GM19468 (cell line): ENCODE measurements at regions not wholly inside any gene's neighbourhood (a gene's known extent, or its start where the extent isn't known, plus 50 kb on each side); places are given as distances from the start of the nearest gene placed in this dataset.
"Not testable (repeated sequence)": the region's sequence is repeated elsewhere in the genome, so short reads cannot be mapped to it uniquely, and the experiment has no call there.

Source experiments
- ATAC-seq: cut with Tn5 transposase; IDR thresholded peaks from one replicate; pipeline ENCODE4 v1.9.1; 2021; ENCODE audit warnings: mild to moderate bottlenecking, moderate library complexity, moderate number of reproducible peaks; ENCODE audit not compliant: unreplicated experiment; ENCODE audit errors: extremely low read depth

DNA sequence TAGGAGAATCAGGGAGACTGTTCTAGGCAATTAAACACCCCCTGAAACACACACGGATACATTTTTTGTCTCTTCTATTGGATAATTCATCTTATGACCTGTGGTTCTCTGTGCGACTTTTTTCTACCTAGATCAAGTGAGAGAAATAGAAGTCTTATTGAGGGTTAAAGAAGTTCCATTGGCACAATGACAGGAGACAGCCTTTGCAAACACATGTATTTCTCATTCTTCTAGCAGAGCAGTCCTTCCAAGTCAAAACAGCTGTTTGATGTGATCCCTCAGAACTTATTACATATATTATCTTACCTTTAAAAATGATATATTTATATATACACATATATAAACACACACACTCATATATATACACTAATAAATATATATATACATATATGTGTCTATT is 496.7 kb downstream of the SLC6A15 start:
- ATAC-seq, result no peak

DNA sequence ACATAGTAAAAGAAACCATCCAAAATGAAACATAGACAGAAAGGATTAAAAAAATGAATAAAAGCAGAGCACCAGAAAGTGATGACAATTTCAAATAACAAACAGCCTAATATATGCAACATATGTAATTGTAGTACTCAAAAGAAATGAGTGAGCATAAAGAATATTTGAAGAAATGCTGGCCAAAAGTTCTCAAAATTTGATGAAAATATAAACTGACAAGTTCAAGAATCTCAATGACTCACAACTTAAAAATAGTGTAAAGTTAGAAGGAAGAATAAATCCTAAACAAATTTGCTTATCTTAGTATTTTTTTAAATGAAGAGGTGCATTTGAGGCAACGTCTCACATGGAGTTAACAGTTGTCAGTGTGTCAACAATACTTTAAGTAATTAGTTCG is 498.9 kb downstream of the SLC6A15 start:
- no peak for ATAC-seq

DNA sequence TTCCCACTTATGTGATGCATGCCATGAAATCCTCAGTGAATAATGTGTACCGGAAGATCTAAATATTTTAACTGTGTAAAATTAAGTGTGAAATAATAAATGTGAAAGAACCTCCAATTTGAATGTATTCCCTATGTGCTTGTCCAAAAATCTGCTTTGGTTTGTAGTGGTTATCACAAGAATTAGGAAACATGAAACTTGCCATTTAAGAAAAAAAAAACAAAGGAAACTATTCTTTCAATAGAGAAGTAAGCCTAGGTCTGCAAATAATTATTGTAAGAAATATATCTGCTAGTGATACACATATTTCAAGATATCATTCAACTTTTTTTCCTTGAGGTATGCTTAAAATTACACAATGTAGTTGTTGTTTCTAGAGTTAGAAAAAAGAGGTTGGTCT is 500.4 kb downstream of the SLC6A15 start:
- ATAC-seq, result no peak

DNA sequence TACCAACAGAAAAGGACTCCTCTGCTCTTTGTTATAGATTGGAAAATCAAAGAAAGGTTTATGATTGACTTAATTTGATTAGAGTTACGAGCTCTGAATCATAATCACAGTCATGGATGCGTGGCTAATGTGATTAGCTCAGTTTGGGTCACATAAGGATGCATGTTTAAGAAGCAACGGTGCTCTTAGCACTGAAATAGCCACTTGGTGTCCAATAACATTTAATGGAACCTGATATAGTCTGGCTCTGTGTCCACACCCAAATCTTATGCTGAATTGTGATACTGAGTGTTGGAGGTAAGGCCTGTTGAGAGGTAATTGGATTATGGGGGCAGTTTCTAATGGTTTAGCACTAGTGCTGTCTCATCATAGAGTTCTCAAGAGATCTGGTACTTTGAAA is 501.6 kb downstream of the SLC6A15 start:
- no peak for ATAC-seq

DNA sequence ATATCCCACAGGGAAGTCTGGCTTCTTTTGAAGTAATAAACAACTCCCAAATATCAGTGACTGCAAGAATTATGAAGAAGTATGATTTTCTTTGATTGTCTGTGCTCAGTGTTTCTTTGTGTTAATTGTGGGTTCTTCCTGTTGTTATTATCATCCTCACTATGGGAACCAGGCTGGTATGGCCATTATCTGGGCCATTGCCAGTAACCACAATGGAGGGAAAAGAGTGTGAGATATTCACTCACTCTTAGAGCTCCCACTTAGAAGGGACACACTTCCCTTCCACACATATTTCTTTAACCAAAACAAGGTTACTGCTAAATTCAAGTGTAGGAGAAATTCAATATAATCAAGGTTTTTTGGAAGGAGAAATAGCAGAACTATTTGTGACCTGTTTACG is 503.7 kb downstream of the SLC6A15 start:
- no peak for ATAC-seq

DNA sequence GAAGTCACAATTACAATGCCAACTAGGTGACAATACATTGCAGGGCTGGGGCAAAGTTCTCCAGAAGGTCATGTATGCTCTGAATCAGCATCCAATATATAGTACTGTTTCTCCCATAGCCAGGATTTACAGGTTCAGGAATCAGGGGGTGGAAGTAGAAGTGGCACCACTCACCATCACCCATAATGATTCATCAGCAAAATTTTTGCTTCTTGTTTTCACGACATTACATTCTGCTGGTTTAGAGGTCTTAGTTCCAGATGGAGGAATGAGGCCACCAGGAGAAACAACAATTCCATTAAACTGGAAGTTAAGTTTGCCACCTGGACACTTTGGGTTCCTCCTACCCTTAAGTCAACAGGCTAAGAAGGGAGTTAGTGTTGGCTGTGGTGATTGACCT is 505.9 kb downstream of the SLC6A15 start:
- not testable (repeated sequence) for ATAC-seq

DNA sequence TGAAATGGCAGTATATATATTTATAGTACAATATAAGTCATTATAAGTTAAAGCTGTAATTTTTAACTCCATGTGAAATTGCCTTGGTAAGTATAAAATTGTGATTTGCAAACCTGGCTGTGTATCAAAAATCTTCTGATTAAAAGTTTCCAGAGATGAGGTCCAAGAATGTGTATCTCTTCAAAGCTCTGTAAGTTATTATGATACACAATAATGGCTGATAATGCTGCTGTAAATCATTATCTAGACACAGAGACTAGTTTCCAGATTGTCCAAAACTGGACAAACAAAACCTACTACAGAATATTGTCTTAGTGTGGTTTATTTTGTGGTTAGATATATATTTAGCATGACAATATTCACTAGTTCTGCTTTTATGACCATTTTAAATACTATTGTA is 514.8 kb downstream of the SLC6A15 start:
- no peak for ATAC-seq

DNA sequence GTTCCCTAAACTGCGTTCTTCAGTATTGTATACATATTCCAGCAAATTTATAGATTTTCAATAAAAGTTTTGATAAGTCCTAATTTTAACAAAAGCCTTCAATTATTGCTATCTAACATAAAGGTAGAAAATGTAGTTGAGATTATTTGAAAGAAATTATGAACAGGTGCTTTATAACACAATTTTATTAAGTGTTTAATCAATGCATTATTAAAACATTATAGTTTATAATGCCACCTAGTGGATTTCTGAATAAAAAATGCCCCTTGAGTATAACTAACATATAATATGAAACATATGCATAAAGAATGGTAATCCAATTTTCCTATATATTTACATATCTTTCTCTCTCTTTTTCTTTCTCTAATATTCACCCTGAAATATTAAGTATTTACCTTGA is 515.3 kb downstream of the SLC6A15 start:
- ATAC-seq, result no peak

DNA sequence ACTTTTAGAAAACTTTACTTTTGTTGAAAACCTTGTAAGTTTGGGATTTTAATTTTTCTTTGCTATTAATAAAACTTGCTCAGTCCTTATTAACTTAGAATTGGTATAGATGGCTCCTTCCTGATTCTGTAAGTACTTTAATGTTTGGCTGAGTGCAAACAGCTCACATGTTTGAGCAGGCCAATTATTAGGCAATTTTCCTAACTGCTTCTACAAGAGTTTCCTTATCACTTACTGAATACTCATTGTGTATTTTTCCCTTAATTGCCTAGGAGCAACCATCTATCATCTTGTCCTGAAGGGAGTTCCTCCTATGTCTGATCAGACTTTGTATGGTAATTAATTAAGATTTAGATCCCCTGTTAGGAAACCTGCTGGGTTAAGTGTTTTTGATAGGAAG is 521.4 kb downstream of the SLC6A15 start:
- ATAC-seq, result not testable (repeated sequence)

DNA sequence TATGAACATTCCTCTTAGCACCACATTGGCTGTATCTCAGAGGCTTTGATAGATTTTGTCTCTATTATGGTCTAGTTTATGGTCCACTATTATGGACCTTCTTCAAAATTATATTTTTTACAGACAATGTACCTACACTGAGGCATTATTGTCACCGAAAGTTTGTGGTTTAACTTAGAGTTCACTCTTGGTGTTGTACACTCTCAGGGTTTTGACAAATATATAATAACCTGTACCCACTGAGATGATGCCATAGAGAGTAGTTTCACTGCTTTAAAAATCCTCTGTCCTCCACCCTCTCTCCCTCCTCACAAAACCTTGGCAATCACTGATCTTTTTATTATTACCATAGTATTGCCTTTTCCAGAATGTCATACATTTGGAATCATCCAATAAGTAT is 528.2 kb downstream of the SLC6A15 start:
- no peak for ATAC-seq

DNA sequence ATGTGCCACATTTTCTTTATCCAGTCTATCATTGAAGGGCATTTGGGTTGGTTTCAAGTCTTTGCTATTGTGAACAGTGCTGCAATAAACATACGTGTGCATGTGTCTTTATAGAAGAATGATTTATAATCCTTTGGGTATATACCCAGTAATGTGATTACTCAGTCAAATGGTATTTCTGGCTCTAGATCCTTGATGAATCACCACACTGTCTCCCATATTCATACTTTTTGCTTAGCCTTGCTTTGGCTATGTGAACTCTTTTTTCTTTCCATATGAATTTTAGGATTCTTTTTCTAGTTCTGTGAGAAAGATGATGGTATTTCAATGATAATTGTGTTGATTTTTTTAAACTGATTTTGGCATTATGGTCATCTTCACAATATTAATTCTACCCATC is 530.1 kb downstream of the SLC6A15 start:
- ATAC-seq, result not testable (repeated sequence)

DNA sequence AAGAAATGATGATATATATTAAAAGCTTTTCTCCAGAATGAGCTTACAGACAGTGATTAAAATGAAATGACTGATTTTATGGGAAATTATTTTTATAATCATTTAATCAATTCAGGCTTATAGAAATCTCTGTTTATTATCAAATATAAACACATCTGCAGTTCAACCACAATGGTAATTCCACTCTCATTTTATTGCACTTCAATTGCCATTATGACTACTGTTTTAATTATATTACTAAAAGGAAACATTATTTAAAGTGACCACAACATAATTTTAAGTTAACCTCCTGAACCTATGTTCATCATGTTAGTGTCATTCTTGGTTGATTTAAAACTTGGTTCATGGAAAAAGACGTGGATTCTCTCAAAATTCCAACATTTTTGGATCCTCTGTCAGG is 536.3 kb downstream of the SLC6A15 start:
- ATAC-seq, result no peak

DNA sequence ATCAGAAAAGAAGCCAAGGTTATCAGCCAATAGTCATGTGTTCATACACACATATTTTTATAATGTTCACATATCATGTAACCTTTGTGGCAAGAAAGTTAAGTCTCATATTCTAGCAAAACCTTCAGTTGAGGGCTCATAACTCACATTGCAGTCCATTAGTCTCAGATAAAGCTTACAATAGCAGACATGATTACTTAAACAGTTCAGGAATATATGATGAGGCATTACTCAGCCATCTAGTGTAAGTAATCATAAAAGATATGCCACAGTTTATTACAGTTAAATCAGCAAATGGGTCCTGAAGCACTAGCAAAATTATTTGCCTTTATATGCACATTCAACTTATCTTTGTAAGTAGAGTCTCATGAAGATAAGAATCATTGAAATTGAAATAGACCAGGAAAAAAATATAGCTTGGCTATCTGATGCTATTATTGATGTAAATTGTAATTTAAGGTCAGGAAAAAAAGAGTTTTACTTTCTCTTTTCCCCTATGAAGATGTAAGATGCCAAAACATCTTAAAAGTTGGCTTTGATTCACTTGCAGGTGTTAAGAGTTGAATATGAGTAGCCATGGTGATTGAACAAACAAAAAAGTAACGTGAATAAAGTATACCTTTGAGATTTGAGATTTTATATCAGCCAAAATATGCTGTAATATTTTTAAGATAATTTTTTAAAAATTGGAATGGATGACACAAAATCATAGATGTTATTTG is 537.0 kb downstream of the SLC6A15 start:
- ATAC-seq, result no peak

DNA sequence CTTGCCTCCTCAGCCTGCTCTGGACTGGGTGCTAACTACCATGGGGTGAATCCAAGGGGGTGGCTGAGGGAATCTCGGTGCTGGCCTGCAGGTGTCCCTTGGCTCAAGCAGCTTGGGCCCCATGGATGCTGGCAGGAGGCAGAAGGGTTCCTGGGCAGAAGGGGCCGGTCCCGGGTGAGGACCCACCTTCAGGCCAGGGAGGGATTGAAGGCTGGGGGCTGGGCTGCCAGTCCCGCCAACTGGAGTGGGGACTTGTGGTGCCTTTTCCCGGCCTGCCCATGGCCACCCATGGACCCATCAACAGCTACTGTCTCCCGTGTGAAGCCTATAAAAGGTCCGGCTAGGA is 550.1 kb downstream of the SLC6A15 start:
- no peak for ATAC-seq

DNA sequence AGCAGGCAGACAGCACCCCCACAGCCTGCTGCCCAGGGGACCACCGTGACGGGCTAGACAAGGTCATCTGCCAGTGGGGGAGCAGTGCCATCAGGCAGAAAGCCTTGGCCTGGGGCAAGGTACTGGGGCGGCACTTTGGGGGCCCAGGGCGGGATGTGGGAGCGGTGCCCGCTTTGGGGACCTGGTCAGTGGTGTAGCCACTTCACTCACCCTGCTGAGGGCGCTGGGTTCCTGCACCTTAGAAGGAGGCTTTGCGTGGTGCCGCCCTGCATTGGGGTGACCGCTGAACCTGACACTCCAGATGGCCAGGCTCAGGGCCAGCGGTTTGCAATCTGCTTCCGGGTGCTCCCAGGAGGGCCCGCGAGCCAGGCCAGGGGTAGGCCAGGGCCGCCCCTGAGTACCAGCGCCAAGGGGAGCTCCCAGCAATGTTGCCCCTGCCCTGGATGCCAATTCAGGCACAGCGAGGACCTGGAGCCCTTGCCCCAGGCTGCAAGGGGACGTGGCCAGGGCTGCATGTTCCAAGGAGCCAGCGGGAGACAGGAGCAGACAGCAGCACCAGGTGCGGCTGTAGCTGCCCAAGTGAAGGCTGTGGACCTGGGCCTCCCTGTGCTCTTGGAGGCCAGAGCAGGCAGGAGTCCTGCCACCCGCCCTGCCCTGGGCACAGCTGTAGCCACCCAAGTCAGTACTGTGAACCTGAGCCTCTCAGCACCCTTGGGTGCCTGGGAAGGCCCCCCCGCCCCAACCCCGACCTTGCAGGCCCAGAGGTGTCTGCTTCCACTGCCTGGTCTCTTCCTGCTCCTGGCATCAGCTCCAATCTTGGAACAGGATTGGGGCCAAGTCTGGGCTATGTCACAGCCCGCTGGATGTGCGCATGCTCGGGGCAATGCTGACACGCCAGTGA is 550.7 kb downstream of the SLC6A15 start:
- no peak for ATAC-seq

DNA sequence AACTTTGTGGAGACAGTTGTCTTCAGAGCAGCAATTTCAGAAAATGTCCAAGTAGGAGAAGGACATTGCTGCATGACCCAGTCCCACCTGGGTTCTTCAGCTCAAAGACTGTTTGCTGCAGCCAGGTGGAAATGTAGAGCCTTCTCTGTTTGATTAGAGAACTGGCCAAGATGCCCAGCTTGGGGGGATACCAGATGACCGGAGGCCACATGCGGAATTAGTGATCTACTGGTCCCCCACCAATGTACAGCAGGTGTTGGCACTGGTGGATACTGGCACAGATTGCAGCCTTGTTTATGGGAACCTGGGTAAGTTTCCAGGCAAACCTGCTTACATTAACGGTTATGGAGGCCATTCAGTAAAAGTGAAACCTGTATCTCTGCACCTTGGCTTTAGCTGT is 555.3 kb downstream of the SLC6A15 start:
- ATAC-seq, result no peak

DNA sequence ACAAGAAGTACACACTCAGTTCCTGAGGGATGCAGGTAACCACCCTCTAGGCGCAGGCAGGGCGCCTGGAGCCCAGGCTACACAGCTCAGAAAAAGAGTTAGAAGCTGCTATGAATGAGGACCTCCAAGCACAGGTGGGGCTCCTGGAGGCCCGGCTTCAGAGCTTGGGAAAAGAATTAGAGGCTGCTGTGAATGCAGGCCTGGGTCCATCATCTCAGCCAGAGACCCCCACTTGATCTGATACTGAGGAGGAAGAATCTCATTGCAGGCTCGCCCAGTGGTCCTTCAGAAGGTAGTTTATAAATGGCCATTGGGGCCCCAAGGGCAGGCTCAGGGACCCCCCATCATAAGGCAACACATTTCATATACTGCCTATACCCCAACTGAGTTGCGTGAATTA is 556.4 kb downstream of the SLC6A15 start:
- no peak for ATAC-seq

DNA sequence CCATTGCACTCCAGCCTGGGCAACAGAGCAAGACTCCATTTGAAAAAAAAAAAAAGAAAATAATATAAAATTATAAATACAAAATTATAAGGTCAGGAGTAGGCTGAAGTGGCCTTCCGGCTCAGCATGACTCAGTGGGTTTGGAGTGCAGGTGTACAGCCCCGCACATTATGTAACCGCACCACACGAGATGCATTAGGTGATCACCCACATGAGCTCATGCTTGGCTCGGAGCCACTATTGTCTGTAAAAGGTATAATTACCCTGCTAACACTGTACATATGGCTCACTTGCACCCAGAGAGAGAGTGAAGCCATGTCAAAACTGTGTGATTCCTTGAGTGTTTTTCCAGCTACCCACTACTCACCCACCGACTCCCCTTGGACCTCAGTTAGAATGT is 557.0 kb downstream of the SLC6A15 start:
- ATAC-seq, result no peak

DNA sequence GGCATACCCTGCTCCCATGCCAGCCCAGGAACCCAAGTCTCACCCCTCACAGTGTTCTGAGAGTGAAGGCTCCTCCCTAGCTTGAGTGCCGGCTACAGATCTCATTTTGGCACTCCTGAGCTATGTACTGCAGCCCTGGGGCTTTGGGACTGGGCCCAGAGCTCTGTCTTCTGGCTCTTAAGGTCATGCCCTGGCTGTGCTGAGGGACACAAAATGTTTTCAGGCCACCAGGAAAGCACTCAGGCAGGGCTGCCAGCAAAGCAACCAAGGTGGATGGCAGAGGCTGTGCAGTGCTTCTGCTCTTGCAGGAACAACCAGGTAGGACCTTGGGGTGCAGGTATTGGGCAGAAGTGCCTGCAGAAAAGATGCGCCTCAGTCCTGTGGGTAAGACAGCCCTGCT is 564.0 kb downstream of the SLC6A15 start:
- no peak for ATAC-seq

DNA sequence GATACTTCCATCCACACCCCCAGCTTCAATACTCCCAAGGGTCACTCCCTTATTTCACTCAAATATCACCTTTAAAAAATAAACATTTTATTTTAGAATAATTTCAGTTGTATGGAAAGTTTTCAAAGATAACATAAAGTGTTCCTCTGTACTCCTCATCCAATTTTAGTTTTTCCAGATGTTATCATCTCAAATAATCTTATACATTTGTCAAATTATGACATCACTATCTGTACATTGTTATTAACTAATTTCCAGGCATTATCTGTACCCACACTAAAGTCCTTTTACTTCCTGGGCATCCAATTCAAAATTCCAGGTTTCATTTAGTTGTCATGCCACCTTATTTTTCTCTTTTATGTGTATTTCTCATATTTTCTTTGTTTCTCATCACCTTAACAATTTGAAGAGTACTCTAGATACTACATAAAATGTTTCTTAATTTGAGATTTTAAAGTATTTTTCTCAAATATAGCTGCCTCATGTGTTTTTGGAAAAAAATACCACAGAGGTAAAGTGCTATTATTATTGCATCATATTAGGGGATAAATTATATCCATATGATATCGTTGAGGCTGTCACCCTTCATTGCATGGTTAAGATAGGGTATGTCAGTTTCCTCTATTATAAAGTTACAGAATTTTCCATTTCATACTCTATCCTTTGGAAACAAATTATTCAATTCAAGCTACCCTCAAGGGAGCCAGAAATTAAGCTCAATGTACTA is 571.0 kb downstream of the SLC6A15 start:
- ATAC-seq, result no peak

DNA sequence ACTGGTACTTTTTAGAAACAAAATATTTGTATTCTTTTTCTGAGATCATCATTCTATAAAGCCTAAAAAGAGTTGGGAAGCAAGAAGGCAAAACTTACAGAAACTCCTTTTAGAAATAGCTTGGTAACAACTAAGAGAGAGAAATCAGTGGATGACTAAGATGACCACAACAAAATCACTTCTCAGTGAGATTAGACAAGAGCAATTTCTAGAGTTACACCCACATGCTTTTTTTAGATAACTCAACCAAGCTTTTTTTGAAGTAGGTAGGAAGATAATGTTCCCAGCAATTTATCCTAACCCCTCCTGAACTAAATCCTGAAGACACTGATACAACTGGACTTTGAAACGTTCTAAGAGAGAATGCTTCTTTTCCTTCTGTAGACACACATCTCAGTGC is 576.4 kb downstream of the SLC6A15 start:
- ATAC-seq, result no peak
